K562 (cell line): ENCODE measurements at regions not wholly inside any gene's neighbourhood (a gene's known extent, or its start where the extent isn't known, plus 50 kb on each side); places are given as distances from the start of the nearest gene placed in this dataset.

Experiments
- ILF3 ChIP-seq: fragments of 450-650 bp; IDR thresholded peaks from 2 replicates; pipeline ENCODE4 v1.6.1; 2018; ENCODE audit warnings: antibody characterized with exemption, mild to moderate bottlenecking, moderate library complexity, borderline replicate concordance
- ZNF561 ChIP-seq: fragments of 450-650 bp; formaldehyde crosslinking; conservative IDR thresholded peaks from 2 replicates; pipeline ENCODE4 v1.4.0; 2020; ENCODE audit warnings: mild to moderate bottlenecking, moderate library complexity
- TF ChIP-seq, protein P1 (sequence below), 2 experiments: fragments of 450-650 bp; formaldehyde crosslinking in 1 of 2; IDR thresholded peaks; 2 replicates each; pipeline versions ENCODE4 v1.4.0 to v1.6.1; 2014 to 2020; ENCODE audit warnings: mild to moderate bottlenecking in 2 of 2, borderline replicate concordance in 1 of 2, low read depth in 1 of 2
- TF ChIP-seq, protein P2 (sequence below): IDR thresholded peaks from 3 replicates; pipeline ENCODE4 v1.6.1; 2011; ENCODE audit warnings: borderline replicate concordance, mild to moderate bottlenecking, moderate library complexity; ENCODE audit not compliant: insufficient read length; ENCODE audit errors: extremely low read depth

DNA sequence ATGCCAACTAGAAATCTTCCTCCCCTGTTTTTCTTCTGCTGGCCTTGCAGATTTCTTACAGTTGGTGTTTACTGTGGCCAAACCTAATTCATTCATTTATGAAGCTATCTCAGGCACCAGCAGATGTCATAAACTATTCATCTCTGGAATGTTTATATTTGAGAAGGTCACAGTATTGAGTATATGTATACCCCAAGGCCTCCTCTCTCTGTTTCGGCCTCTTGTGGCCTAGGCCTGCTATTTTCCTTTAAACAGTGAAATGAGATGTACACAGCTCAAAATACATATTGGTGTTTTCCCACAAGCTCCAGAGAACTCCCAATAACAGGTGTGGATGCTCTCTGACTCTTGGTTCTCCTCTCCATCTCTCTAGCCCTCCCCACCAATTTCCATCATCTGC lies 520.7 kb upstream of the CAMK1G start (continued):
- TF ChIP-seq, protein P1, sequence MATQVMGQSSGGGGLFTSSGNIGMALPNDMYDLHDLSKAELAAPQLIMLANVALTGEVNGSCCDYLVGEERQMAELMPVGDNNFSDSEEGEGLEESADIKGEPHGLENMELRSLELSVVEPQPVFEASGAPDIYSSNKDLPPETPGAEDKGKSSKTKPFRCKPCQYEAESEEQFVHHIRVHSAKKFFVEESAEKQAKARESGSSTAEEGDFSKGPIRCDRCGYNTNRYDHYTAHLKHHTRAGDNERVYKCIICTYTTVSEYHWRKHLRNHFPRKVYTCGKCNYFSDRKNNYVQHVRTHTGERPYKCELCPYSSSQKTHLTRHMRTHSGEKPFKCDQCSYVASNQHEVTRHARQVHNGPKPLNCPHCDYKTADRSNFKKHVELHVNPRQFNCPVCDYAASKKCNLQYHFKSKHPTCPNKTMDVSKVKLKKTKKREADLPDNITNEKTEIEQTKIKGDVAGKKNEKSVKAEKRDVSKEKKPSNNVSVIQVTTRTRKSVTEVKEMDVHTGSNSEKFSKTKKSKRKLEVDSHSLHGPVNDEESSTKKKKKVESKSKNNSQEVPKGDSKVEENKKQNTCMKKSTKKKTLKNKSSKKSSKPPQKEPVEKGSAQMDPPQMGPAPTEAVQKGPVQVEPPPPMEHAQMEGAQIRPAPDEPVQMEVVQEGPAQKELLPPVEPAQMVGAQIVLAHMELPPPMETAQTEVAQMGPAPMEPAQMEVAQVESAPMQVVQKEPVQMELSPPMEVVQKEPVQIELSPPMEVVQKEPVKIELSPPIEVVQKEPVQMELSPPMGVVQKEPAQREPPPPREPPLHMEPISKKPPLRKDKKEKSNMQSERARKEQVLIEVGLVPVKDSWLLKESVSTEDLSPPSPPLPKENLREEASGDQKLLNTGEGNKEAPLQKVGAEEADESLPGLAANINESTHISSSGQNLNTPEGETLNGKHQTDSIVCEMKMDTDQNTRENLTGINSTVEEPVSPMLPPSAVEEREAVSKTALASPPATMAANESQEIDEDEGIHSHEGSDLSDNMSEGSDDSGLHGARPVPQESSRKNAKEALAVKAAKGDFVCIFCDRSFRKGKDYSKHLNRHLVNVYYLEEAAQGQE (IDR thresholded peaks at IDR 0.05; ENCODE audit: borderline replicate concordance): no peak
- TF ChIP-seq, protein P1 (CRISPR knock-in tag; IDR thresholded peaks at IDR 0.05; ENCODE audit: low read depth): no peak
- TF ChIP-seq ZNF561 (no peak), ILF3 (no peak)
- TF ChIP-seq, protein P2, sequence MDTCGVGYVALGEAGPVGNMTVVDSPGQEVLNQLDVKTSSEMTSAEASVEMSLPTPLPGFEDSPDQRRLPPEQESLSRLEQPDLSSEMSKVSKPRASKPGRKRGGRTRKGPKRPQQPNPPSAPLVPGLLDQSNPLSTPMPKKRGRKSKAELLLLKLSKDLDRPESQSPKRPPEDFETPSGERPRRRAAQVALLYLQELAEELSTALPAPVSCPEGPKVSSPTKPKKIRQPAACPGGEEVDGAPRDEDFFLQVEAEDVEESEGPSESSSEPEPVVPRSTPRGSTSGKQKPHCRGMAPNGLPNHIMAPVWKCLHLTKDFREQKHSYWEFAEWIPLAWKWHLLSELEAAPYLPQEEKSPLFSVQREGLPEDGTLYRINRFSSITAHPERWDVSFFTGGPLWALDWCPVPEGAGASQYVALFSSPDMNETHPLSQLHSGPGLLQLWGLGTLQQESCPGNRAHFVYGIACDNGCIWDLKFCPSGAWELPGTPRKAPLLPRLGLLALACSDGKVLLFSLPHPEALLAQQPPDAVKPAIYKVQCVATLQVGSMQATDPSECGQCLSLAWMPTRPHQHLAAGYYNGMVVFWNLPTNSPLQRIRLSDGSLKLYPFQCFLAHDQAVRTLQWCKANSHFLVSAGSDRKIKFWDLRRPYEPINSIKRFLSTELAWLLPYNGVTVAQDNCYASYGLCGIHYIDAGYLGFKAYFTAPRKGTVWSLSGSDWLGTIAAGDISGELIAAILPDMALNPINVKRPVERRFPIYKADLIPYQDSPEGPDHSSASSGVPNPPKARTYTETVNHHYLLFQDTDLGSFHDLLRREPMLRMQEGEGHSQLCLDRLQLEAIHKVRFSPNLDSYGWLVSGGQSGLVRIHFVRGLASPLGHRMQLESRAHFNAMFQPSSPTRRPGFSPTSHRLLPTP: no peak
